ENCODE measurements at regions not wholly inside any gene's neighbourhood (a gene's known extent, or its start where the extent isn't known, plus 50 kb on each side); places are given as distances from the start of the nearest gene placed in this dataset.

DNA sequence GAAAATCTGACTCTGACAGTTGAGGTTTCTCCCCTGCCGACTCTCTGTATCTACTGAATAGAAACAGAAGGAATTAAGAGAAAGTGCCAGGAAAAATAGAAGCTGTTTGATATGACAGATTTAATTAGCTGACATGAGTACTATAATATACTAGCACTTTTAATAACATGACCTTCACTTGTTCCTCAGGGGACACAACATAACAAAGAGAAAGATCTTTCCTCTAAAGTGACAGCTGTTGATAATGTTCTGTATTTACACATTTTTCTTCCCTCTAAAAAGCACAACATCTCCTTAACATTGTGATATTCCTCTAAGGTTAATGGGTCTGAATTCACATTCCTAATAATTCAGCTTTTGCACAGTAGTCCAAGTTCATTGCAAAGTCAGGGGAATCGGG lies 1136.0 kb downstream of the PCDH17 start:
- TF ChIP-seq YY1 (IDR thresholded peaks at IDR 0.05; ENCODE audit: insufficient read depth, insufficient read length) (no peak), ZNF274 (IDR thresholded peaks at IDR 0.05; ENCODE audit: low read depth, low read length) (no peak), SUZ12 (IDR thresholded peaks at IDR 0.05; ENCODE audit: extremely low read depth, insufficient read depth, insufficient read length) (no peak)

All from NT2/D1 (cell line).